Mucosa of gallbladder (tissue), 1 donor: ENCODE measurements at regions not wholly inside any gene's neighbourhood (a gene's known extent, or its start where the extent isn't known, plus 50 kb on each side); places are given as distances from the start of the nearest gene placed in this dataset.

ENCODE experiments used
- DNase-seq: peaks from one replicate; pipeline ENCODE4 v3.0.0-alpha.2; 2020; ENCODE audit warnings: low spot score
- donor health status: DM: no; HTN: no; CAD: no.

- no peak for DNase-seq
Measured at GRCh38 chr5:112657804-112658203, 79.9 kb upstream of the APC start.

DNA sequence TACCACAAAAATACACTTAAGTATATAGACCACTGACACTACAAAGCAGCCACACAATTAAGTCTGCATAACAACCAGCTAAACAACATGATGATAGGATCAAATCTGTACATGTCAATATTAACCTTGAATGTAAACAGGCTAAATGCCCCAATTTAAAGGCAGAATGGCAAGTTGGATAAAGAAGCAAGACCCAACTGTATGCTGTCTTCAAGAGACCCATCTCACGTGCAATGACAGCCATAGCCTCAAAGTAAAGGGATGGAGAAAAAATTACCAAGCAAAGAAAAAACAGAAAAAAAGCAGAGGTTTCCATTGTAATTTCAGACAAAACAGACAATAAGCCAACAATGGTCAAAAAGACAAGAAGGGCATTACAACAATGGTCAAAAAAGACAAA is 77.3 kb upstream of the APC start:
- no peak for DNase-seq

DNA sequence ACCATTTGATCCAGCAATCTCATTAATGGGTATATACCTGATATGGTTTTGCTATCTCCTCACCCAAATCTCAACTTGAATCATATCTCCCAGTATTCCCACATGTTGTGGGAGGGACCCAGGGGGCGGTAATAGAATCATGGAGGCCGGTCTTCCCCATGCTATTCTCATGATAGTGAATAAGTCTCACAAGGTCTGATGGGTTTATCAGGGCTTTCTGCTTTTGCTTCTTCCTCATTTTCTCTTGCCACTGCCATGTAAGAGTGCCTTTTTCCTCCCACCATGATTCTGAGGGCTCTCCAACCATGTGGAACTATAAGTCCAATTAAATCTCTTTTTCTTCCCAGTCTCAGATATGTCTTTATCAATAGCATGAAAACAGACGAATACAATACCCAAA is 74.5 kb upstream of the APC start:
- no peak for DNase-seq

DNA sequence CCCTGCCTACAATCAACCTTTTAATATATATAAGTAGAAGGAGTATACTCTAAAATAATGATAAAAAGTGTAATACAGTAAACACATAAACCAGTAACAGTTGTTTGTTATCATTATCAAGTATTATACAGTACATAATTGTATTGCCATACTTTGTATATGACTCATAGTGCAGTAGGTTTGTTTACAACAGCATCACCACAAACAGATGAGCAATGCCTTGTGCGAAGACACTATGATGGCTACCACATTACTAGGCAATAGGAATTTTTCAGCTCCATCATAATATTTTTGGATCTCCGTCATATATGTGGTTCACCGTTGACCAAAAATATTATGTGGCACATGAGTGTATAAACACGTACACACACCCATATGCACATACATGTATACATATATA is 69.7 kb upstream of the APC start:
- no peak for DNase-seq

- no peak for DNase-seq
Measured at GRCh38 chr5:112668911-112669310, 68.8 kb upstream of the APC start.

GRCh38 chr5:112669328-112669963 is 68.2 kb upstream of the APC start:
- no peak for DNase-seq

- DNase-seq, result no peak
Measured at GRCh38 chr5:112671687-112672086, 66.0 kb upstream of the APC start.

DNA sequence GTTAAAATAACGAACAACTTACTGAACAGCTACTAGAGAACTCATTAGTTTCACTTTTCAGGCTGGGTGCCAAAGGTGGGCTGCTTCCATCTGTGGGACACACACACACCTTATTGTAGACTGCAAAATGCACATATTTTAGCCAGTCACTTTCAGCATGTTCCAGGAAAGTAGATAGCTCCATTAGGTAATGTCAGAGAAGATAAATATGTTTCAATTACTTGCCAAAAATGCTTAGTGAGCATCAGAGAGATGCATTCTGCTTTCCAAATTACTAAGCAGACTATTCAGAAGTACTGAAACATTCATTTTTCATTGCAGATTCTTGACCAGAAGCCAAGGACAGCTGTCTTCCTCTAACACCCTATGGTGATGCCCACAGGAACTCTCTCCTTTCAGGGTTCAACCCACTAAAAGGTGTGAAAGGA is 56.2 kb upstream of the APC start:
- DNase-seq, result no peak

GRCh38 chr5:112682621-112683061 is 55.0 kb upstream of the APC start:
- no peak for DNase-seq

DNA sequence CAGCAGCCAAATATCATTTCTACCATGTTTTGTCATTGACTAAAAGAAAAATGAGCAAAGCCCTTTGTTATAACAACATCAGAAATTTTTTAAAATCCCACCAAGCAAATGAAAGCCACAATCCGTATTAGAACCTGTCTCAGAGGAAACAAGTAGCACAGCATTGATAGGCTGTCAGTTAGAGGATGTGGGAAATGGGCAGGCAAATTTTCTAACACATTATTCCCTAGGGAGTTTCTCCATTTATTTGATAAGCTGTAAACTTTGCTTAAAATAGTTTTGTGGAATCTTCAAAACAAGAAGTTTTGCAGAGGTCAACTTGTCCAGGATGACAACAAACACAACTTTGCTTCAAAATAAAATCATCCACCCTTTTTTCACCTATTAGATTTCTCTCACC is 53.6 kb upstream of the APC start:
- DNase-seq, result no peak

GRCh38 chr5:112684737-112685136 is 52.9 kb upstream of the APC start:
- DNase-seq, result no peak

DNA sequence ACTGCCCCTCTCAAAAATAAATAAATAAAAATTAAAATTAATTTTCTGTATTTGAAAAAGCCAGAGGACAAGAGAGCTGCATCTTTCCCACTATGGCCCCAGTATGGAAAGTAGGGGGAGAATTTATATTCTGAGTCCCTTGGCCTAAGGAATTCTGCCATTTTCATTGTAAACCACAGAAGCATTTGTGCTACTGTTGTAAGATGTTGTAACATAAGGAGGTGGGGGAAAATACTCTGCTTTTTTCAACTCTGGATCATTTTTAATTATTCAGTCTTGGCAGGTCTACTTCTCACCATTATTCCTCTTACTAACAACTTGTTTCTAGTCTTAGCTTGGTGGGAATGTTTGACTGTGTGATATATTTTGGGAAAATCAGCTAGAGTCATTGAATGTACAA is 52.3 kb upstream of the APC start:
- no peak for DNase-seq

DNA sequence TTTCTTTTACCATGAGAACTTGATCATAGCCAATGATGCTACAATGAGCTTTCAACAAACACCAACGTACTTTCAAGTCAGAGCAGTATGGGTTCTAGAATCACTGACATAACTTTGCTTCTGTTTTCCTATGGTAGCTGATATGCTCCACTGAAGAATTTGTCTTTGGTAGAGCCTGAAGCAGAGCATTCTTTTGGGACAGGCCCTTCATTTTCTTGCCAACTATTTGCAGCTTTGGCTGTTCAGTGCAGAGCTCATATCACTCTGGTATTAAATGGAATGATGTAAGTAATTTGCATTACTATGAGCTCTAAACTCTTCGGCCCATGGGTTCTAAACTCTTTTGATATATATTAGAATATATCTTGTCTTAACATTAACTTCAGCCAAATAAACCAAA is 51.8 kb upstream of the APC start:
- no peak for DNase-seq

- no peak for DNase-seq
Measured at GRCh38 chr5:112686675-112687074, 51.0 kb upstream of the APC start.

DNA sequence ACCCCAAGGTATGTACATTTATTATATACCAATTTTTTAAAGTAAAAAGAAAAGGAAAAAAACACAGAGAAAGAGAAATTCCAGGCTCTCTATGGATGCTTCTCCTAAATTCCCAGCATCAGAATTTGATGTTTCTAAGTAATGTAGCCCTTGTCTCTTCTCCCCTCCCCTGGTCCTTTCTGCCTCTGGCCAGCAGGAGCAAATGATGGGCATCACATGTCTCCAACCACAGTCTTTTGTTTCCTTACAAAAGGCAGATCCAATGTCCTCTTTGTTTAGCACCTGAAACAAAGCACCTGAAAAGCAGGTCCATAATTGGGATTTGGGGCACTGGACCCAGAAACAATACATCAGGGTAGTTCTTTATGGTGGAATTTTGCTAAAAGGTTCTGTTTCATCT is 50.4 kb upstream of the APC start:
- DNase-seq, result no peak
